PC-9 (cell line): ENCODE measurements at regions not wholly inside any gene's neighbourhood (a gene's known extent, or its start where the extent isn't known, plus 50 kb on each side); places are given as distances from the start of the nearest gene placed in this dataset.

Experiments used
- CTCF ChIP-seq: fragments of 200-600 bp; sonication (generic); conservative IDR thresholded peaks from 2 replicates; pipeline ENCODE4 v1.6.1; 2017; ENCODE audit warnings: mixed run types, antibody characterized with exemption, mild to moderate bottlenecking, moderate library complexity
- EZH2 ChIP-seq: fragments of 200-600 bp; sonication (generic); IDR thresholded peaks from 2 replicates; pipeline ENCODE4 v1.8.0; 2017; ENCODE audit warnings: antibody characterized with exemption, low read depth

GRCh38 chr18:72261590-72261989, 282.6 kb downstream of the CBLN2 start:
- TF ChIP-seq CTCF (no peak), EZH2 (no peak)
